SU-DHL-6 (cell line): ENCODE measurements at regions not wholly inside any gene's neighbourhood (a gene's known extent, or its start where the extent isn't known, plus 50 kb on each side); places are given as distances from the start of the nearest gene placed in this dataset.
"Not testable (repeated sequence)": the region's sequence is repeated elsewhere in the genome, so short reads cannot be mapped to it uniquely, and the experiment has no call there.

ENCODE experiments used
- H2AFZ ChIP-seq: fragments of 200-600 bp; sonication (generic); 2 replicates; pipeline ENCODE4 v1.6.1; 2014; ENCODE audit warnings: low read depth, mild to moderate bottlenecking, moderate library complexity, mixed read lengths, antibody characterized with exemption, low read length; ENCODE audit not compliant: severe bottlenecking
- H3F3A ChIP-seq: fragments of 200-600 bp; shearing (Covaris generic); 2 replicates; pipeline ENCODE4 v1.6.0; 2016; ENCODE audit warnings: antibody characterized with exemption, mild to moderate bottlenecking; ENCODE audit not compliant: insufficient read depth
- H3K27ac ChIP-seq: fragments of 200-600 bp; sonication (generic); 2 replicates; pipeline ENCODE4 v1.5.1; 2016; ENCODE audit warnings: low read depth, mild to moderate bottlenecking, low read length, moderate library complexity, mixed read lengths
- H3K27me3 ChIP-seq: fragments of 200-600 bp; sonication (generic), shearing (Covaris generic); 2 replicates; pipeline ENCODE4 v1.6.0; 2014; ENCODE audit warnings: mild to moderate bottlenecking, low read length
- H3K36me3 ChIP-seq: fragments of 200-600 bp; sonication (generic); 2 replicates; pipeline ENCODE4 v1.6.1; 2014; ENCODE audit warnings: mild to moderate bottlenecking, low read length, mixed read lengths
- H3K4me2 ChIP-seq: fragments of 300-600, 200-600 bp; shearing (Covaris generic), sonication (generic); 2 replicates; pipeline ENCODE4 v1.6.0; 2014; ENCODE audit warnings: low read length, low read depth, mild to moderate bottlenecking; ENCODE audit not compliant: poor library complexity, severe bottlenecking
- H3K4me3 ChIP-seq: fragments of 200-600 bp; sonication (generic); 2 replicates; pipeline ENCODE4 v1.5.1; 2014; ENCODE audit warnings: antibody characterized with exemption, low read length, mild to moderate bottlenecking, mixed read lengths; ENCODE audit not compliant: insufficient read depth, poor library complexity, severe bottlenecking
- H3K79me2 ChIP-seq: fragments of 200-600 bp; sonication (generic); 2 replicates; pipeline ENCODE4 v1.6.1; 2014; ENCODE audit warnings: mild to moderate bottlenecking, low read length, moderate library complexity; ENCODE audit not compliant: insufficient read depth
- H3K9ac ChIP-seq: fragments of 200-600 bp; sonication (generic); 2 replicates; pipeline ENCODE4 v1.7.0; 2014; ENCODE audit warnings: mild to moderate bottlenecking, low read length
- H3K9me2 ChIP-seq: fragments of 200-600 bp; sonication (generic); replicated peaks from 2 replicates; pipeline ENCODE4 v1.6.1; 2014; ENCODE audit warnings: low read length; ENCODE audit not compliant: insufficient read depth
- H3K9me3 ChIP-seq: fragments of 200-600 bp; sonication (generic); 2 replicates; pipeline ENCODE4 v1.6.1; 2014; ENCODE audit warnings: low read length, mixed read lengths; ENCODE audit not compliant: insufficient read depth
- H4K20me1 ChIP-seq: fragments of 200-600 bp; sonication (generic); 2 replicates; pipeline ENCODE4 v1.6.1; 2014; ENCODE audit warnings: low read depth, mild to moderate bottlenecking, antibody characterized with exemption, low read length, moderate library complexity, mixed read lengths
- EZH2phosphoT487 ChIP-seq: fragments of 200-600 bp; sonication (generic), shearing (Covaris generic); conservative IDR thresholded peaks from 2 replicates; pipeline ENCODE4 v1.6.1; 2018; ENCODE audit warnings: mild to moderate bottlenecking, antibody characterized with exemption, low read length, moderate library complexity, mixed read lengths
- TF ChIP-seq, protein P1 (sequence below): fragments of 200-600 bp; sonication (generic); IDR thresholded peaks from one replicate; pipeline ENCODE4 v1.5.1; 2017; ENCODE audit warnings: antibody characterized with exemption, mild to moderate bottlenecking, low read length, moderate library complexity; ENCODE audit not compliant: insufficient read depth, poor library complexity, severe bottlenecking

DNA sequence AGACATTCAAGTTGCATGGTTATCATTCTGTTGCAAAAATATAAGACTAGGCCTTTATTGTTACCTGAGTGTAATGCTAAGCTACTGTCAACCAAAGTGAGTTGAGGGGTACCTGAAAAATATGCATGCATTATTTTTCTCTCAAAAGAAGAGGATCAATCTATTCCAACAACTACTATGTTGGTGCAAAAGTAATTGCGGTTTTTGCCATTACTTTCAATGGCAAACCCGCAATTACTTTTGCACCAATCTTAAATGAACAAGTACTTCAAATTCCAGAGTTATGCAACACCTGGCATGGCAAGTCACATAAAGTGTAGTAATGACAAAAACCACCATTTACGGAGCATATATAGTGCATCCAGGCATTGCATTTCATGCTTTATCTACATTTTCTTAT, 307.0 kb upstream of the NOX3 start:
- Histone ChIP-seq H3K9me3 (no peaks in the 10 kb centered on the region), H3F3A (no peaks in the 10 kb centered on the region), H3K4me2 (no peak overlapping the region), H4K20me1 (no peaks in the 10 kb centered on the region), H3K36me3 (no peaks in the 10 kb centered on the region), H3K79me2 (no peaks in the 10 kb centered on the region), H2AFZ (no peak overlapping the region), H3K27me3 (no peaks in the 10 kb centered on the region), H3K4me3 (no peak overlapping the region), H3K9ac (no peak overlapping the region), H3K27ac (no peak overlapping the region), H3K9me2 (no peaks in the 10 kb centered on the region)
- no peak for TF ChIP-seq EZH2phosphoT487
- TF ChIP-seq, protein P1, sequence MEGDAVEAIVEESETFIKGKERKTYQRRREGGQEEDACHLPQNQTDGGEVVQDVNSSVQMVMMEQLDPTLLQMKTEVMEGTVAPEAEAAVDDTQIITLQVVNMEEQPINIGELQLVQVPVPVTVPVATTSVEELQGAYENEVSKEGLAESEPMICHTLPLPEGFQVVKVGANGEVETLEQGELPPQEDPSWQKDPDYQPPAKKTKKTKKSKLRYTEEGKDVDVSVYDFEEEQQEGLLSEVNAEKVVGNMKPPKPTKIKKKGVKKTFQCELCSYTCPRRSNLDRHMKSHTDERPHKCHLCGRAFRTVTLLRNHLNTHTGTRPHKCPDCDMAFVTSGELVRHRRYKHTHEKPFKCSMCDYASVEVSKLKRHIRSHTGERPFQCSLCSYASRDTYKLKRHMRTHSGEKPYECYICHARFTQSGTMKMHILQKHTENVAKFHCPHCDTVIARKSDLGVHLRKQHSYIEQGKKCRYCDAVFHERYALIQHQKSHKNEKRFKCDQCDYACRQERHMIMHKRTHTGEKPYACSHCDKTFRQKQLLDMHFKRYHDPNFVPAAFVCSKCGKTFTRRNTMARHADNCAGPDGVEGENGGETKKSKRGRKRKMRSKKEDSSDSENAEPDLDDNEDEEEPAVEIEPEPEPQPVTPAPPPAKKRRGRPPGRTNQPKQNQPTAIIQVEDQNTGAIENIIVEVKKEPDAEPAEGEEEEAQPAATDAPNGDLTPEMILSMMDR = no peak

DNA sequence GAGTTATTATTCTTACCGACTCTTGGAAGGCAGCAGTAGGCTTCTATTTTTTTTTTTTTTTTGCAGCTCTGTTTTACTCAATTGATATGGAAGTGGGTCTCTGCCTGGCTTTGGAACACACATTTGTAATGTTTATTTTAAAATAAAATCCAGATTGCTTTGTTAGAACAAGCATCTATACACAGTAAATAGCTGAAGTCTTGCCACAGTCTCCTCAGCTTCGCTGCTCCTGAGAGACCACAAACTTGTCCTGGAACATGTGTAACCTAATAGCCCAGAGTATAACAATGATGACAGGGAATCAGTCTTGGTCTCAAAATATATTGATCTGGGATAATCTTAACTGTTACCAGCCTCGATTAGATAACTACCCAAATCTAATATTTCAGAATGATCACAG, 299.8 kb upstream of the NOX3 start:
- Histone ChIP-seq H2AFZ (no peak overlapping the region), H3K27ac (no peak overlapping the region), H3F3A (no peaks in the 10 kb centered on the region), H3K36me3 (no peaks in the 10 kb centered on the region), H3K4me3 (no peak overlapping the region), H3K9ac (no peak overlapping the region), H3K4me2 (no peak overlapping the region), H3K79me2 (no peaks in the 10 kb centered on the region), H4K20me1 (no peaks in the 10 kb centered on the region), H3K9me2 (no peaks in the 10 kb centered on the region), H3K27me3 (no peaks in the 10 kb centered on the region), H3K9me3 (no peaks in the 10 kb centered on the region)
- no peak for TF ChIP-seq EZH2phosphoT487
- TF ChIP-seq, protein P1 = no peak

DNA sequence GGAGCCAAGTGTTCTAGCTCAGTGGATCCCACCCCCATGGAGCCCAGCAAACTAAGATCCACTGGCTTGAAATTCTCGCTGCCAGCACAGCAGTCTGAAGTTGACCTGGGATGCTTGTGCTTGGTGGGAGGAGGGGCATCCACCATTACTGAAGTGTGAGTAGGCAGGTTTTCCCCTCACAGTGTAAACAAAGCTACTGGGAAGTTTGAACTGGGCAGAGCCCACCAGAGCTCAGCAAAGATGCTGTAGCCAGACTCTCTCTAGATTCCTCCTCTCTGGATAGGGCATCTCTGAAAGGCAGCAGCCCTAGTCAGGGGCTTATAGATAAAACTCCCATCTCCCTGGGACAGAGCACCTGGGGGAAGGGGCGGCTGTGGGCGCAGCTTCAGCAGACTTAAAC, 293.1 kb upstream of the NOX3 start:
- not testable (repeated sequence) for H3K9me3 ChIP-seq, H3K27ac ChIP-seq, H3K36me3 ChIP-seq, H3K79me2 ChIP-seq, H3K9me2 ChIP-seq, H3K4me3 ChIP-seq, H2AFZ ChIP-seq, H3K9ac ChIP-seq, H3K4me2 ChIP-seq, H4K20me1 ChIP-seq, H3K27me3 ChIP-seq, H3F3A ChIP-seq

DNA sequence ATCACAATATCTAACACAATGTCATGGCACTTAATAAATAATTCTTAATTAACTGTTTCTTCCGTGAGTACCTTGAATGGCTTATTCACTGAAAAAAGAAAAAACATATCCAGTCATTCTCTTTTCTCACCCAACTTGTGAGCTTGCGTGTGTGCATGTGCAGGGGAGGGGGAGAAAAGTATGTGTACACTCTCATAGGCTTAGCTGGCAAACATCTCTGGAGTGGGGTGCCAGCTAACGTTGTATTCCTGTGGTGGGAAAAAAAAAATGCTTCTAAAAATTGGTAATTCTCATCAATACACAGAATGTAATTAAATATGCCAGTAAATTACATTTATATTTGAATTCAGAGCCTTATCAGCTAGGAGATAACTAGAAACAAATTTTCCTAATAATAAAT, 291.9 kb upstream of the NOX3 start:
- no peak overlapping the region for H3K4me2 ChIP-seq
- no peaks in the 10 kb centered on the region for H3F3A ChIP-seq
- H4K20me1 ChIP-seq = no peaks in the 10 kb centered on the region
- no peak overlapping the region for H3K27ac ChIP-seq
- no peaks in the 10 kb centered on the region for H3K79me2 ChIP-seq
- H3K27me3 ChIP-seq = no peaks in the 10 kb centered on the region
- TF ChIP-seq, protein P1 = no peak
- no peak for TF ChIP-seq EZH2phosphoT487
- H3K9me2 ChIP-seq = no peaks in the 10 kb centered on the region
- H3K9ac ChIP-seq = no peak overlapping the region
- H3K4me3 ChIP-seq = no peak overlapping the region
- H3K9me3 ChIP-seq = no peaks in the 10 kb centered on the region
- H2AFZ ChIP-seq = no peak overlapping the region
- H3K36me3 ChIP-seq = no peaks in the 10 kb centered on the region
